ENCODE measurements at regions not wholly inside any gene's neighbourhood (a gene's known extent, or its start where the extent isn't known, plus 50 kb on each side); places are given as distances from the start of the nearest gene placed in this dataset.

- TF ChIP-seq POLR2A (IDR thresholded peaks at IDR 0.05; ENCODE audit: low read length) (no peak), GATA1 (IDR thresholded peaks at IDR 0.05; ENCODE audit: low read depth, low read length) (no peak)
These were observed 1611.6 kb downstream of the NCAM2 start for GRCh38 chr21:22609802-22610201.
